CD4-positive, alpha-beta T cell treated with Interleukin-1 beta for 1 hour (primary cell): ENCODE measurements at regions not wholly inside any gene's neighbourhood (a gene's known extent, or its start where the extent isn't known, plus 50 kb on each side); places are given as distances from the start of the nearest gene placed in this dataset.
"Not testable (repeated sequence)": the region's sequence is repeated elsewhere in the genome, so short reads cannot be mapped to it uniquely, and the experiment has no call there.

Source experiments
- DNase-seq, 2 donors: peaks; one replicate each; pipeline ENCODE4 v3.0.0-alpha.2; 2020 to 2022

- no peak for DNase-seq
These were observed 126.7 kb upstream of the ZNF608 start for GRCh38 chr5:124873188-124873587.

- DNase-seq: no peak
These were observed 127.3 kb upstream of the ZNF608 start for GRCh38 chr5:124873713-124874112.

GRCh38 chr5:124876566-124876965, 130.1 kb upstream of the ZNF608 start:
- DNase-seq: no peak

GRCh38 chr5:124876983-124877382, 130.5 kb upstream of the ZNF608 start:
- DNase-seq: no peak

- DNase-seq: no peak
These were observed 131.2 kb upstream of the ZNF608 start for GRCh38 chr5:124877501-124878146.

- no peak for DNase-seq
These were observed 132.3 kb upstream of the ZNF608 start for GRCh38 chr5:124878583-124879342.

- no peak for DNase-seq
These were observed 134.7 kb upstream of the ZNF608 start for GRCh38 chr5:124880903-124881697.

- DNase-seq: no peak
These were observed 137.2 kb upstream of the ZNF608 start for GRCh38 chr5:124883681-124884080.

GRCh38 chr5:124884114-124884513, 137.7 kb upstream of the ZNF608 start:
- DNase-seq: no peak

- no peak for DNase-seq
These were observed 139.1 kb upstream of the ZNF608 start for GRCh38 chr5:124885490-124885889.

GRCh38 chr5:124887223-124887622, 140.8 kb upstream of the ZNF608 start:
- no peak for DNase-seq

GRCh38 chr5:124888050-124888506, 141.6 kb upstream of the ZNF608 start:
- DNase-seq: no peak

- no peak for DNase-seq
These were observed 142.4 kb upstream of the ZNF608 start for GRCh38 chr5:124888622-124889485.

GRCh38 chr5:124889486-124889825, 143.0 kb upstream of the ZNF608 start:
- DNase-seq: no peak

GRCh38 chr5:124889850-124890249, 143.4 kb upstream of the ZNF608 start:
- DNase-seq: no peak

GRCh38 chr5:124890442-124890841, 144.0 kb upstream of the ZNF608 start:
- DNase-seq: not testable (repeated sequence)

- DNase-seq: no peak
These were observed 144.7 kb upstream of the ZNF608 start for GRCh38 chr5:124891179-124891578.

- no peak for DNase-seq
These were observed 145.9 kb upstream of the ZNF608 start for GRCh38 chr5:124892185-124892848.

GRCh38 chr5:124894541-124894940, 148.1 kb upstream of the ZNF608 start:
- no peak for DNase-seq

- no peak for DNase-seq
These were observed 148.8 kb upstream of the ZNF608 start for GRCh38 chr5:124895236-124895635.

- DNase-seq: no peak
These were observed 154.6 kb upstream of the ZNF608 start for GRCh38 chr5:124901081-124901480.
